ENCODE measurements at regions not wholly inside any gene's neighbourhood (a gene's known extent, or its start where the extent isn't known, plus 50 kb on each side); places are given as distances from the start of the nearest gene placed in this dataset.

GRCh38 chr2:129762386-129763189 is 216.9 kb upstream of the RAB6C start:
- Histone ChIP-seq H3K27me3 (ENCODE audit: insufficient read depth, poor library complexity, severe bottlenecking) (no peaks in the 10 kb centered on the region), H3K27ac (replicated peaks) (no peak overlapping the region), H3K4me3 (replicated peaks; ENCODE audit: insufficient read depth, low read length) (no peak overlapping the region)
- TF ChIP-seq SPI1 (IDR thresholded peaks at IDR 0.05; ENCODE audit: borderline replicate concordance, low read depth) (no peak), REST (IDR thresholded peaks at IDR 0.05; ENCODE audit: insufficient replicate concordance, low read depth) (no peak), CTCF (IDR thresholded peaks at IDR 0.05; ENCODE audit: insufficient read depth, low read length) (no peak), POLR2AphosphoS5 (IDR thresholded peaks at IDR 0.05; ENCODE audit: low read depth) (no peak), GABPA (IDR thresholded peaks at IDR 0.05; ENCODE audit: low read depth) (no peak)
- DNase-seq (ENCODE audit: low read depth in 1 of 2, low spot score in 1 of 2): no peak

- Histone ChIP-seq H3K27ac (replicated peaks) (no peak overlapping the region), H3K4me3 (replicated peaks; ENCODE audit: insufficient read depth, low read length) (no peak overlapping the region), H3K27me3 (ENCODE audit: insufficient read depth, poor library complexity, severe bottlenecking) (no peaks in the 10 kb centered on the region)
- DNase-seq (ENCODE audit: low read depth in 1 of 2, low spot score in 1 of 2): no peak
- TF ChIP-seq CTCF (IDR thresholded peaks at IDR 0.05; ENCODE audit: insufficient read depth, low read length) (no peak), REST (IDR thresholded peaks at IDR 0.05; ENCODE audit: insufficient replicate concordance, low read depth) (no peak), GABPA (IDR thresholded peaks at IDR 0.05; ENCODE audit: low read depth) (no peak), SPI1 (IDR thresholded peaks at IDR 0.05; ENCODE audit: borderline replicate concordance, low read depth) (no peak)
Observed at GRCh38 chr2:129763190-129763846, 216.1 kb upstream of the RAB6C start.

GRCh38 chr2:129763966-129764365 is 215.5 kb upstream of the RAB6C start:
- Histone ChIP-seq H3K4me3 (replicated peaks; ENCODE audit: insufficient read depth, low read length) (no peak overlapping the region), H3K27me3 (ENCODE audit: insufficient read depth, poor library complexity, severe bottlenecking) (no peaks in the 10 kb centered on the region), H3K27ac (replicated peaks) (no peak overlapping the region)
- no peak for TF ChIP-seq GABPA (IDR thresholded peaks at IDR 0.05; ENCODE audit: low read depth)
- no peak for TF ChIP-seq SPI1 (IDR thresholded peaks at IDR 0.05; ENCODE audit: borderline replicate concordance, low read depth)
- no peak for TF ChIP-seq REST (IDR thresholded peaks at IDR 0.05; ENCODE audit: insufficient replicate concordance, low read depth)
- TF ChIP-seq POLR2AphosphoS5 (IDR thresholded peaks at IDR 0.05; ENCODE audit: low read depth): no peak
- no peak for DNase-seq (ENCODE audit: low read depth in 1 of 2, low spot score in 1 of 2)

All from HL-60 (cell line).